ENCODE measurements at regions not wholly inside any gene's neighbourhood (a gene's known extent, or its start where the extent isn't known, plus 50 kb on each side); places are given as distances from the start of the nearest gene placed in this dataset.

GRCh38 chr2:18094277-18094676 is 215.8 kb downstream of the KCNS3 start:
- Histone ChIP-seq H3K9me2 (ENCODE audit: insufficient read depth) (no peaks in the 10 kb centered on the region), H2AFZ (no peak overlapping the region), H3K9me3 (ENCODE audit: insufficient read depth, low read depth) (no peaks in the 10 kb centered on the region), H3K27me3 (ENCODE audit: insufficient read depth, low read depth) (no peaks in the 10 kb centered on the region), H3K36me3 (ENCODE audit: low read depth) (no peaks in the 10 kb centered on the region), H3F3A (ENCODE audit: insufficient read depth, low read depth) (no peaks in the 10 kb centered on the region), H3K4me3 (no peak overlapping the region), H3K79me2 (ENCODE audit: low read depth) (no peaks in the 10 kb centered on the region), H3K4me2 (no peak overlapping the region), H3K27ac (no peak overlapping the region), H3K4me1 (replicated peaks; ENCODE audit: insufficient read depth) (no peaks in the 10 kb centered on the region), H4K20me1 (ENCODE audit: insufficient read depth) (no peaks in the 10 kb centered on the region)
- CTCF ChIA-PET = no interaction called here
- intact Hi-C loops (cut with micrococcal nuclease; ENCODE audit: unreplicated experiment) = no loop called here
- DNase-seq = no peak
- TF ChIP-seq CTCF (conservative IDR thresholded peaks at IDR 0.05) = no peak
- no TSS peak for BruUV-seq (replicated peaks)
- POLR2A ChIA-PET (ENCODE audit: unreplicated experiment) = no interaction called here

- H3F3A ChIP-seq (ENCODE audit: insufficient read depth, low read depth) = no peaks in the 10 kb centered on the region
- no peaks in the 10 kb centered on the region for H4K20me1 ChIP-seq (ENCODE audit: insufficient read depth)
- BruUV-seq (replicated peaks) = no TSS peak
- POLR2A ChIA-PET (ENCODE audit: unreplicated experiment) = no interaction called here
- no peaks in the 10 kb centered on the region for H3K79me2 ChIP-seq (ENCODE audit: low read depth)
- no peaks in the 10 kb centered on the region for H3K9me3 ChIP-seq (ENCODE audit: insufficient read depth, low read depth)
- TF ChIP-seq EZH2 (IDR thresholded peaks at IDR 0.05; ENCODE audit: low read depth) (no peak), CTCF (conservative IDR thresholded peaks at IDR 0.05) (no peak)
- no peak overlapping the region for H3K4me3 ChIP-seq
- no peaks in the 10 kb centered on the region for H3K36me3 ChIP-seq (ENCODE audit: low read depth)
- H3K27me3 ChIP-seq (ENCODE audit: insufficient read depth, low read depth) = no peaks in the 10 kb centered on the region
- H3K4me1 ChIP-seq (replicated peaks; ENCODE audit: insufficient read depth) = no peaks in the 10 kb centered on the region
- H3K27ac ChIP-seq = no peak overlapping the region
- DNase-seq = no peak
- H2AFZ ChIP-seq = no peak overlapping the region
- H3K9me2 ChIP-seq (ENCODE audit: insufficient read depth) = no peaks in the 10 kb centered on the region
- CTCF ChIA-PET = no interaction called here
- intact Hi-C loops (cut with micrococcal nuclease; ENCODE audit: unreplicated experiment) = no loop called here
- no peak overlapping the region for H3K4me2 ChIP-seq
Measured at GRCh38 chr2:18093196-18093595, 214.7 kb downstream of the KCNS3 start.

DNA sequence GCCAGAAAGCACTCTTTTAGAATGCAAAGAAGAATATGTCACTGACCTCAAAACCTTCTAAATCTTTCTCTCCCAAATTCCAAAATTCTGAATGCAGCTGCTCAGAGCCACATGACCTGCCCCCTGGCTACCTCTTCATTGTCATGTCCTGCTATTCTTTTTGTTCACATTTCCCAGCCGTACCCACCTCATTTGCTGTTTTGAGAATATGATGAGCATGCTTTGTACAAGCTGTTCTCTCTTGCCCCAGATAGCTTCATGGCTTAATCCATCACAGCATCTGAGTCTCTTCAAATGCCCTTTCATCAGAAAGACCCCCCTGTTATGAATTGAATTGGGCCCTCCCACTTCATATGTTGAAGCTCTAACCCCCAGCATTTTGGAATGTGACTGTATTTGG is 214.3 kb downstream of the KCNS3 start:
- TF ChIP-seq CTCF (conservative IDR thresholded peaks at IDR 0.05) (no peak), EZH2 (IDR thresholded peaks at IDR 0.05; ENCODE audit: low read depth) (no peak)
- CTCF ChIA-PET = no interaction called here
- H3K9me2 ChIP-seq (ENCODE audit: insufficient read depth) = no peaks in the 10 kb centered on the region
- POLR2A ChIA-PET (ENCODE audit: unreplicated experiment) = no interaction called here
- no peaks in the 10 kb centered on the region for H3K79me2 ChIP-seq (ENCODE audit: low read depth)
- H3K4me1 ChIP-seq (replicated peaks; ENCODE audit: insufficient read depth) = no peaks in the 10 kb centered on the region
- no peaks in the 10 kb centered on the region for H4K20me1 ChIP-seq (ENCODE audit: insufficient read depth)
- intact Hi-C loops (cut with micrococcal nuclease; ENCODE audit: unreplicated experiment) = no loop called here
- H3K36me3 ChIP-seq (ENCODE audit: low read depth) = no peaks in the 10 kb centered on the region
- H3K27me3 ChIP-seq (ENCODE audit: insufficient read depth, low read depth) = no peaks in the 10 kb centered on the region
- H3K4me2 ChIP-seq = no peak overlapping the region
- H3K4me3 ChIP-seq = no peak overlapping the region
- no peaks in the 10 kb centered on the region for H3F3A ChIP-seq (ENCODE audit: insufficient read depth, low read depth)
- BruUV-seq (replicated peaks) = no TSS peak
- no peaks in the 10 kb centered on the region for H3K9me3 ChIP-seq (ENCODE audit: insufficient read depth, low read depth)
- no peak overlapping the region for H2AFZ ChIP-seq
- DNase-seq = no peak
- no peak overlapping the region for H3K27ac ChIP-seq

Measured in PC-9 (cell line).